Osteoblast (primary cell): ENCODE measurements at regions not wholly inside any gene's neighbourhood (a gene's known extent, or its start where the extent isn't known, plus 50 kb on each side); places are given as distances from the start of the nearest gene placed in this dataset.

Experiments used
- DNase-seq: peaks from one replicate; pipeline ENCODE4 v3.0.0; 2011; ENCODE audit warnings: low spot score, mixed read lengths; ENCODE audit not compliant: insufficient read length; ENCODE audit errors: missing footprints
- H2AFZ ChIP-seq: 2 replicates; pipeline ENCODE4 v1.6.0; 2011; ENCODE audit warnings: mild to moderate bottlenecking, low read length
- H3K27ac ChIP-seq: 2 replicates; pipeline ENCODE4 v1.5.1; 2011; ENCODE audit warnings: mild to moderate bottlenecking, low read depth, low read length, moderate library complexity
- H3K27me3 ChIP-seq: 2 replicates; pipeline ENCODE4 v1.6.0; 2012; ENCODE audit warnings: mild to moderate bottlenecking, control low read depth, inconsistent platforms, low read length, moderate library complexity; ENCODE audit not compliant: insufficient read depth
- H3K36me3 ChIP-seq: 2 replicates; pipeline ENCODE4 v1.5.1; 2011; ENCODE audit warnings: mild to moderate bottlenecking, low read length, control low read depth, moderate library complexity; ENCODE audit not compliant: insufficient read depth
- H3K4me1 ChIP-seq: 2 replicates; pipeline ENCODE4 v1.5.1; 2011; ENCODE audit warnings: mild to moderate bottlenecking, low read length, control low read depth, moderate library complexity; ENCODE audit not compliant: insufficient read depth
- H3K4me2 ChIP-seq: 2 replicates; pipeline ENCODE4 v1.6.0; 2011; ENCODE audit warnings: mild to moderate bottlenecking, low read length; ENCODE audit not compliant: insufficient read depth
- H3K4me3 ChIP-seq: fragments of 200-600 bp; sonication (generic); 3 replicates; pipeline ENCODE4 v1.5.1; 2012; ENCODE audit warnings: mild to moderate bottlenecking, low read length, inconsistent platforms; ENCODE audit not compliant: insufficient read depth
- H3K79me2 ChIP-seq: 2 replicates; pipeline ENCODE4 v1.6.0; 2012; ENCODE audit warnings: mild to moderate bottlenecking, low read length, control low read depth, inconsistent platforms; ENCODE audit not compliant: insufficient read depth
- H3K9me3 ChIP-seq: 2 replicates; pipeline ENCODE4 v1.5.1; 2011; ENCODE audit warnings: low read depth, low read length, control low read depth
- H4K20me1 ChIP-seq: 2 replicates; pipeline ENCODE4 v1.6.0; 2012; ENCODE audit warnings: mild to moderate bottlenecking, low read length, control low read depth; ENCODE audit not compliant: insufficient read depth
- CTCF ChIP-seq: IDR thresholded peaks from 2 replicates; pipeline ENCODE4 v1.5.1; 2011; ENCODE audit warnings: mild to moderate bottlenecking, low read depth, low read length, moderate library complexity; ENCODE audit errors: extremely low read depth

- Histone ChIP-seq H3K27me3 (no peaks in the 10 kb centered on the region), H3K36me3 (no peaks in the 10 kb centered on the region), H3K27ac (no peak overlapping the region), H3K4me3 (no peak overlapping the region), H4K20me1 (no peaks in the 10 kb centered on the region), H2AFZ (no peak overlapping the region), H3K4me1 (no peaks in the 10 kb centered on the region), H3K79me2 (no peaks in the 10 kb centered on the region), H3K9me3 (no peaks in the 10 kb centered on the region), H3K4me2 (no peak overlapping the region)
- no peak for TF ChIP-seq CTCF
- no peak for DNase-seq
Measured at GRCh38 chr2:136327162-136327852, 209.4 kb upstream of the CXCR4 start.

GRCh38 chr2:136325844-136326331, 207.9 kb upstream of the CXCR4 start:
- Histone ChIP-seq H3K27ac (no peak overlapping the region), H3K79me2 (no peaks in the 10 kb centered on the region), H3K36me3 (no peaks in the 10 kb centered on the region), H2AFZ (no peak overlapping the region), H3K27me3 (no peaks in the 10 kb centered on the region), H4K20me1 (no peaks in the 10 kb centered on the region), H3K4me3 (no peak overlapping the region), H3K9me3 (no peaks in the 10 kb centered on the region), H3K4me2 (no peak overlapping the region), H3K4me1 (no peaks in the 10 kb centered on the region)
- no peak for TF ChIP-seq CTCF
- DNase-seq = no peak

- Histone ChIP-seq H2AFZ (no peak overlapping the region), H3K27me3 (no peaks in the 10 kb centered on the region), H3K4me1 (no peaks in the 10 kb centered on the region), H4K20me1 (no peaks in the 10 kb centered on the region), H3K36me3 (no peaks in the 10 kb centered on the region), H3K9me3 (no peaks in the 10 kb centered on the region), H3K79me2 (no peaks in the 10 kb centered on the region), H3K27ac (no peak overlapping the region), H3K4me2 (no peak overlapping the region), H3K4me3 (no peak overlapping the region)
- DNase-seq = no peak
- TF ChIP-seq CTCF = no peak
Measured at GRCh38 chr2:136324966-136325365, 207.0 kb upstream of the CXCR4 start.

- TF ChIP-seq CTCF = no peak
- H3K9me3 ChIP-seq = no peaks in the 10 kb centered on the region
- no peaks in the 10 kb centered on the region for H3K27me3 ChIP-seq
- H4K20me1 ChIP-seq = no peaks in the 10 kb centered on the region
- H3K27ac ChIP-seq = no peak overlapping the region
- no peak overlapping the region for H2AFZ ChIP-seq
- no peaks in the 10 kb centered on the region for H3K36me3 ChIP-seq
- DNase-seq = no peak
- no peak overlapping the region for H3K4me2 ChIP-seq
- H3K4me1 ChIP-seq = no peaks in the 10 kb centered on the region
- no peaks in the 10 kb centered on the region for H3K79me2 ChIP-seq
- no peak overlapping the region for H3K4me3 ChIP-seq
Measured at GRCh38 chr2:136323935-136324334, 206.0 kb upstream of the CXCR4 start.
